Glomerular visceral epithelial cell (primary cell): ENCODE measurements at regions not wholly inside any gene's neighbourhood (a gene's known extent, or its start where the extent isn't known, plus 50 kb on each side); places are given as distances from the start of the nearest gene placed in this dataset.

Experiments used
- DNase-seq: peaks from one replicate; pipeline ENCODE4 v3.0.0-alpha.2; 2016; ENCODE audit errors: extremely low spot score

DNA sequence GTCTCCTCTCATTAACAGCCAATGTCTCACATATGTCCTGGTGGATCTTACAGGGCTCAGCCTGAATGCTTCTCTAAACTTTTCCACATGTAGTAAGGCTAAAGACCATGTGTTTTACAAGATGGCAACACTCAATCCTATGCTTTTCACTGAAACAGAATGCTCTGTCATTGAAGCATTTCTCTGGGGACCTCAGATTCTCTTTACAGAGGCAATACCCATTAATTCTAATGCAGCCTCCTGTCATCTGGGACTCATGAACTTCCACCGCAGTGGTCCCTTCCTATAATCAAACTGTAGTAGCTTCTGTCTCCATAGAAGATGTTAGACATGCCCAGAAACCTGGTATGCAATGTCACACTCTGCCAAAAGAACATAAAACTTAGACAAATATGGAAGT is 926.6 kb upstream of the RBFOX1 start:
- no peak for DNase-seq

DNA sequence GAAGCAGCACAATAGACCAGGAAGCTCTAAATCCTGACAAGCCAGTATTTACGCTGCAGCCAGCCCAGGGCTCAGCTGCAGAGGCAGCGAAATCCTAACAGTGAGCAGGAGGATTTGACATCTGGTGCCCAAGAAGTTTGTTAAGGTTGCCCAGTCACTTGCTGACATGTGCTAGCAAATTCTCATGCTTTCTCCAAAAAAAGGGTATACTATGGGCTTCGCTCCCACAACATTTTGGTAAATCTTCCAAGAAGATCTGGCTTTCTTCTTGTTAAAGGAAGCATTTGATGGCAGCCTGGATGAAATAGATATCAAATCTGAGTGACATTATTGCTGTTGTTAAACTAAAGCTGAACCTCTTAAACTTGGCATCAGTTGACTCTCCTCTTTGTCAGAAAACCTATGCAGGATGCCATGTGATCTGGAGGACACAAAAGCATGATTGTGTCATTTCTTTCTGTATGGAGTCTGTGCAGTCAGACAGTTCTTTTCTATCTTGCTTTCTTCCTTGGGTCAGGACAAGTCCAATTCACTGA is 949.7 kb upstream of the RBFOX1 start:
- no peak for DNase-seq

DNA sequence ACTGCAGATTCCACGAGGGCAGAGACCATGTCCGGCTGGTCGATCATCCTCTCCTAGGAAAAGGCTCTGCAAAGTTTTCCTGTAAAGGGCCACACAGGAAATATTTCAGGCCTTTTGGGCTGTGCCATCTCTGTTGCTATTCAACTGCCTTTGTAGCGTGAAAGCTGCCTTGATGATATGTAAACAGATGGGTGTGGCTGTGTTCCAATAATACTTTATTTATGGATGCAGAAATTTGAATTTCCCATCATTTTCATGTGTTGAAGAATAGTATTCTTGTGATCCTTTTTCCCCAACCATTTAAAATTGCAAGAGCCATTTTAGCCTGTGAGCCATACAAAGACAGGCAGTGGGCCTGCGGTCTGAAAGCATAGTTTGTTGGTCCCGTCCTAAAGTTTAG is 950.7 kb upstream of the RBFOX1 start:
- no peak for DNase-seq

GRCh38 chr16:6377956-6378355 is 954.7 kb upstream of the RBFOX1 start:
- no peak for DNase-seq

DNA sequence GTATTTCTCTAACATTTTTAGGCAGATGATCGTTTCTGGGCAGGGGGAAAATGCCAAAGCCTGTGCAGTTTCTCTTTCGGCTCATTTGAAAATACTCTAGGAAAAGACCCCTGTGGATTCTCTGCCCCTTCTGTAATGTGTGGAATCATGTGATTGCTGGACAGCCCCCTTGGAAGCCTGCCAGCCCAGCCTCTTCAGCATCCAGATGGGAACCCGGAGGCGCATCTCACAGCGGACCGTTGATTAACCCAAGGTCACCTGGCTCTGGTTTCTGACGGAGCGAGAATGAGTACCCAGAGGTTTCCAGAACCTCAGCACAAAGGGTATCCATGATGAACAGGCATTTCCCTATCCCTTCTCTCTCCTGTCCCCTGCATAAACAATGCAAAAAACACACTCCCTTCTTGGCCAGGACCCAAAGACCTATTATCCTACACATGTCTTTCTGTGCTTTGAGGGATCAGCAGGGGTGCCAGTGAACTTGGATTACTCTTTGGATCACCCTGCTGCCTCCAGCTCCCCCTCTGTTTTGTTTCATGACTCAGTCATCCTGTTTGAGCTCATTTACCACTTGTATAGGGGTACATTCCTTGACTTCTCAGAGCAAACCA is 957.1 kb upstream of the RBFOX1 start:
- no peak for DNase-seq

GRCh38 chr16:6374821-6375220 is 957.8 kb upstream of the RBFOX1 start:
- no peak for DNase-seq

GRCh38 chr16:6364846-6365245 is 967.8 kb upstream of the RBFOX1 start:
- no peak for DNase-seq

- DNase-seq = no peak
These were observed 968.6 kb upstream of the RBFOX1 start for GRCh38 chr16:6363896-6364607.

DNA sequence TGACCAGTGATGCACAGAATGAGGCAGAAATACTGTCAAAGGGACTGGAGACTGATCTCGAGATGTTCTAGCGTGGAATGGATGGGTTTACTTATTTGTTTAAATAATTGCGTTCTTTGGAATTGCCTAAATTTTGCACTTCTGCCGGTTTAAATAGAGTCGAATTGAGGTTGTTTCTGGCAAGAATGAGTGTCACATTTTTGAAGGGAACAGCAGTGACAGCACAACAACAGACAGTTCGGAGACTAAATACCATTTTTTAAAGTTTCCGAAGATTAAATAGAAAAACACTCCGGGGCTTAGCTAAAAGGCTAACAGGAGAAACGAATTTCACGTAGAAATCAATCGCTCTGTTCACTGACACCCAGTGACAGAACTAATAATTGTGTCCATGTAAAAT is 969.2 kb upstream of the RBFOX1 start:
- DNase-seq = no peak

GRCh38 chr16:6362321-6362720 is 970.3 kb upstream of the RBFOX1 start:
- DNase-seq = no peak

DNA sequence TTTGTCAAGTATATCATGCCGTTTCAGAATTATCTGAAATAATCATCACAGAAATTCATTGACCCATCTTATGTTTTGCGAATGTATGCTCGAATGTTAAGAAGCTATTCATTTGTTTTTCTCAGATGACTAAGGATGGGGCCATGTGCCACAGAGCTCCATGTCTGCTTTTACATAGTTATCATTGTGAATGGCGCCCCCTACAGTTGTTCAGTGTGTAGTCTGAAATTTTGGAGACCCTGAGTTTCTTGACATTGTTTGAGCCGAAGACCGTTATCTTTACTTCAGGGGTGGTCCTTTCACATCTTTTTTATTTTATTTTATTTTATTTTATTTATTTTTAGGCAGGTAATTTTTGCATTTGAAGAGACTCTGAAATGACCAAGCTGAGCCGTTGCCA is 972.0 kb upstream of the RBFOX1 start:
- no peak for DNase-seq

- DNase-seq = no peak
These were observed 975.7 kb upstream of the RBFOX1 start for GRCh38 chr16:6356911-6357310.

- no peak for DNase-seq
These were observed 982.9 kb upstream of the RBFOX1 start for GRCh38 chr16:6349725-6350124.

DNA sequence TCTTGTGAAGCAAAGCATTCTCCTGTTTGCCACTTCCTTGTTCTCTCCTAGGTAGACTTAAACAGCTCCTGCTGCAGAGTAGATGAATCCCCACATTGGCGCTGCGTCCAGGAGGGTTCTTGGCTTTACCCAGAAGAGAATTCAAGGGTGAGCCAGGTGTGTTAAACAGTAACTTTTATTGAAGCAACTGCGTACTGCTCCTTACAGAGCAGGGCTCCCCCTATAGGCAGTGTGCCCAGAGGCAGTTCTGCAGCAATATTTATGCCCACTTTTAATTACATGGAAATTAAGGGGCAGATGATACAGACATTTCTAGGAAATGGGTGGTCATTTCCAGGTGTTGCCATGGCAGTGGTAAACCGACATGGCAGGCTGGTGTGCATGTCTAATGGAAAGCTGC is 987.6 kb upstream of the RBFOX1 start:
- no peak for DNase-seq

- DNase-seq = no peak
These were observed 989.5 kb upstream of the RBFOX1 start for GRCh38 chr16:6343157-6343556.

DNA sequence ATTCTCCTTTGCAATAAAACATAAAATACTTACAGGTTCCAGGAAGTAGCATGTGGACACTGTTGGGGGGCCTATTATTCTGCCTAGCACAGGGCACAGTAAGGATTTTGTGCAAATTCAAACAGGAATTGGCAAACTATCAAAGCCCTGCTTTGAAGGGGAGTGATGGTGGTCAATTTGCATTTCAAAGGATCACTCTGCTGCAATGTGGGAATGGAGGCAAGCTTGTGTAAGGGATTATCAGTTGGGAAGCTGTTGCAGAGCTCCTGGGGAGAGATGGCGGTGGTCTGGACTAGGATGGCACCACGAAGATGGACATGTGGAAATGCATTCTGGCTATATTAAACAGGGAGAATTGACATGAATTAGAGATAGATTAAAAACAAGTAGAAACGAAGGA is 990.7 kb upstream of the RBFOX1 start:
- DNase-seq = no peak

- no peak for DNase-seq
These were observed 997.6 kb upstream of the RBFOX1 start for GRCh38 chr16:6335072-6335471.

GRCh38 chr16:6331770-6332169 is 1000.9 kb upstream of the RBFOX1 start:
- DNase-seq = no peak

- no peak for DNase-seq
These were observed 1014.7 kb upstream of the RBFOX1 start for GRCh38 chr16:6317934-6318333.

- no peak for DNase-seq
These were observed 1023.4 kb upstream of the RBFOX1 start for GRCh38 chr16:6309271-6309670.

GRCh38 chr16:6308176-6308575 is 1024.5 kb upstream of the RBFOX1 start:
- DNase-seq = no peak

GRCh38 chr16:6300523-6300922 is 1032.1 kb upstream of the RBFOX1 start:
- no peak for DNase-seq

- no peak for DNase-seq
These were observed 1034.8 kb upstream of the RBFOX1 start for GRCh38 chr16:6297666-6298410.
